ENCODE measurements at regions not wholly inside any gene's neighbourhood (a gene's known extent, or its start where the extent isn't known, plus 50 kb on each side); places are given as distances from the start of the nearest gene placed in this dataset.

DNA sequence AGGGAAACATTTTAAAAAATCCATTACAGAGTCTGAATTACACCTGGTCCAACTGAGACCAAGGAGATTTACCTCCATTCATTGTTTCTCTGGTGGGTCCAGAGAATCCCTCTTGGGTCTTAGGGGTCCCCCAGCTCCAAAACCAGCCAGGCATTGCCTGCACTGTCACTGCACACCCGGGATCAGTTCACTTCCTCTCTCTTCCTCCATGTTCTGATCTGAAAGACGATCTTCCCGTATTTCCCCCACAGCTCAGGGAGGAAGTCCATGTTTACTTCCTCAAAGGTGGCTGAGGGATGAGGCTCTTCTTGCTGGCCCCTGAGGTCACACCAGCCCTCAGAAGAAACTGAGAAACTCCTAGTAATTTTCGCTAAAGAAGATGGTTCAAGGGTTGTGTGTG lies 159.7 kb downstream of the BMP7 start:
- Histone ChIP-seq H4K20me1 (ENCODE audit: insufficient read depth) (no peaks in the 10 kb centered on the region), H3K9me3 (ENCODE audit: control insufficient read depth in 1 of 2, insufficient read depth in 1 of 2, low read depth in 1 of 2, low read length in 2 of 2) (no peaks in the 10 kb centered on the region), H3K27ac (ENCODE audit: low read depth, low read length) (no peak overlapping the region), H3K4me1 (ENCODE audit: control insufficient read depth in 1 of 2, insufficient read depth in 2 of 2, low read length in 2 of 2) (peaks cover 0 to 6% of the 10 kb centered on the region in 2 experiments; a peak in 1 of 4 replicates), H3K36me3 (ENCODE audit: control insufficient read depth in 1 of 2, insufficient read depth in 2 of 2, low read length in 2 of 2) (no peaks in the 10 kb centered on the region), H2AFZ (ENCODE audit: low read depth, low read length, poor library complexity, severe bottlenecking) (peak overlapping the region; percentile 61), H3K27me3 (ENCODE audit: insufficient read depth, low read length) (no peaks in the 10 kb centered on the region), H3K79me2 (ENCODE audit: insufficient read depth, low read length) (no peaks in the 10 kb centered on the region), H3K9me2 (ENCODE audit: insufficient read depth) (no peaks in the 10 kb centered on the region), H3K4me3 (replicated peaks in 1 of 2; ENCODE audit: low read depth in 1 of 2, low read length in 2 of 2) (no peak overlapping the region), H3K4me2 (ENCODE audit: low read length) (no peak overlapping the region), H3K9ac (ENCODE audit: low read length) (no peak overlapping the region)
- TF ChIP-seq POLR2AphosphoS5 (IDR thresholded peaks at IDR 0.05; ENCODE audit: low read depth, low read length) (no peak), SP1 (IDR thresholded peaks at IDR 0.05; ENCODE audit: low read depth) (no peak; the same call in 1 of the 2 replicates), ZBTB33 (IDR thresholded peaks at IDR 0.05; ENCODE audit: extremely low read depth, insufficient replicate concordance, low read length) (no peak), CBX3 (IDR thresholded peaks at IDR 0.05; ENCODE audit: low read depth) (no peak), CEBPB (IDR thresholded peaks at IDR 0.05; ENCODE audit: low read depth) (no peak), YY1 (IDR thresholded peaks at IDR 0.05; ENCODE audit: extremely low read depth, insufficient replicate concordance, low read depth, low read length) (no peak), ZFX (IDR thresholded peaks at IDR 0.05) (no peak), EZH2phosphoT487 (IDR thresholded peaks at IDR 0.05; ENCODE audit: borderline replicate concordance) (no peak)
- TF ChIP-seq, protein P1, sequence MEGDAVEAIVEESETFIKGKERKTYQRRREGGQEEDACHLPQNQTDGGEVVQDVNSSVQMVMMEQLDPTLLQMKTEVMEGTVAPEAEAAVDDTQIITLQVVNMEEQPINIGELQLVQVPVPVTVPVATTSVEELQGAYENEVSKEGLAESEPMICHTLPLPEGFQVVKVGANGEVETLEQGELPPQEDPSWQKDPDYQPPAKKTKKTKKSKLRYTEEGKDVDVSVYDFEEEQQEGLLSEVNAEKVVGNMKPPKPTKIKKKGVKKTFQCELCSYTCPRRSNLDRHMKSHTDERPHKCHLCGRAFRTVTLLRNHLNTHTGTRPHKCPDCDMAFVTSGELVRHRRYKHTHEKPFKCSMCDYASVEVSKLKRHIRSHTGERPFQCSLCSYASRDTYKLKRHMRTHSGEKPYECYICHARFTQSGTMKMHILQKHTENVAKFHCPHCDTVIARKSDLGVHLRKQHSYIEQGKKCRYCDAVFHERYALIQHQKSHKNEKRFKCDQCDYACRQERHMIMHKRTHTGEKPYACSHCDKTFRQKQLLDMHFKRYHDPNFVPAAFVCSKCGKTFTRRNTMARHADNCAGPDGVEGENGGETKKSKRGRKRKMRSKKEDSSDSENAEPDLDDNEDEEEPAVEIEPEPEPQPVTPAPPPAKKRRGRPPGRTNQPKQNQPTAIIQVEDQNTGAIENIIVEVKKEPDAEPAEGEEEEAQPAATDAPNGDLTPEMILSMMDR (IDR thresholded peaks at IDR 0.05 in 2 of 3, conservative IDR thresholded peaks at IDR 0.05 in 1 of 3; ENCODE audit: borderline replicate concordance in 1 of 3, insufficient read depth in 1 of 3, low read depth in 2 of 3, low read length in 2 of 3) = no peak
- TF ChIP-seq, protein P2, sequence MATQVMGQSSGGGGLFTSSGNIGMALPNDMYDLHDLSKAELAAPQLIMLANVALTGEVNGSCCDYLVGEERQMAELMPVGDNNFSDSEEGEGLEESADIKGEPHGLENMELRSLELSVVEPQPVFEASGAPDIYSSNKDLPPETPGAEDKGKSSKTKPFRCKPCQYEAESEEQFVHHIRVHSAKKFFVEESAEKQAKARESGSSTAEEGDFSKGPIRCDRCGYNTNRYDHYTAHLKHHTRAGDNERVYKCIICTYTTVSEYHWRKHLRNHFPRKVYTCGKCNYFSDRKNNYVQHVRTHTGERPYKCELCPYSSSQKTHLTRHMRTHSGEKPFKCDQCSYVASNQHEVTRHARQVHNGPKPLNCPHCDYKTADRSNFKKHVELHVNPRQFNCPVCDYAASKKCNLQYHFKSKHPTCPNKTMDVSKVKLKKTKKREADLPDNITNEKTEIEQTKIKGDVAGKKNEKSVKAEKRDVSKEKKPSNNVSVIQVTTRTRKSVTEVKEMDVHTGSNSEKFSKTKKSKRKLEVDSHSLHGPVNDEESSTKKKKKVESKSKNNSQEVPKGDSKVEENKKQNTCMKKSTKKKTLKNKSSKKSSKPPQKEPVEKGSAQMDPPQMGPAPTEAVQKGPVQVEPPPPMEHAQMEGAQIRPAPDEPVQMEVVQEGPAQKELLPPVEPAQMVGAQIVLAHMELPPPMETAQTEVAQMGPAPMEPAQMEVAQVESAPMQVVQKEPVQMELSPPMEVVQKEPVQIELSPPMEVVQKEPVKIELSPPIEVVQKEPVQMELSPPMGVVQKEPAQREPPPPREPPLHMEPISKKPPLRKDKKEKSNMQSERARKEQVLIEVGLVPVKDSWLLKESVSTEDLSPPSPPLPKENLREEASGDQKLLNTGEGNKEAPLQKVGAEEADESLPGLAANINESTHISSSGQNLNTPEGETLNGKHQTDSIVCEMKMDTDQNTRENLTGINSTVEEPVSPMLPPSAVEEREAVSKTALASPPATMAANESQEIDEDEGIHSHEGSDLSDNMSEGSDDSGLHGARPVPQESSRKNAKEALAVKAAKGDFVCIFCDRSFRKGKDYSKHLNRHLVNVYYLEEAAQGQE (IDR thresholded peaks at IDR 0.05; ENCODE audit: low read depth) = no peak
- ATAC-seq = no peak
- no TSS peak for BruUV-seq (replicated peaks)
- ChIA-PET POLR2A (no interaction called here), CTCF (no interaction called here), RAD21 (ENCODE audit: low non-redundant PET in 1 of 2, low total read pairs in 2 of 2, uncharacterized antibody in 2 of 2, unreplicated experiment in 2 of 2) (no interaction called here)
- DNase-seq (ENCODE audit: low read depth, low spot score) = no peak
- intact Hi-C loops (cut with micrococcal nuclease) = no loop called here
